ENCODE measurements at regions not wholly inside any gene's neighbourhood (a gene's known extent, or its start where the extent isn't known, plus 50 kb on each side); places are given as distances from the start of the nearest gene placed in this dataset.

GRCh38 chrX:110408949-110409588, 50.4 kb downstream of the RTL9 start:
- no peak for DNase-seq

GRCh38 chrX:110409925-110410324, 51.3 kb downstream of the RTL9 start:
- peak; percentile 36 for DNase-seq

GRCh38 chrX:110410603-110411002, 52.0 kb downstream of the RTL9 start:
- DNase-seq, result no peak

GRCh38 chrX:110412971-110413726, 54.5 kb downstream of the RTL9 start:
- peak; percentile 63 for DNase-seq

- no peak for DNase-seq
These were observed 55.1 kb downstream of the RTL9 start for GRCh38 chrX:110413727-110414124.

GRCh38 chrX:110414273-110414672, 55.6 kb downstream of the RTL9 start:
- DNase-seq, result no peak

GRCh38 chrX:110414679-110415439, 56.2 kb downstream of the RTL9 start:
- no peak for DNase-seq

GRCh38 chrX:110415440-110416170, 57.0 kb downstream of the RTL9 start:
- no peak for DNase-seq

- DNase-seq, result no peak
These were observed 58.5 kb downstream of the RTL9 start for GRCh38 chrX:110417128-110417527.

GRCh38 chrX:110418316-110419235, 59.9 kb downstream of the RTL9 start:
- DNase-seq, result no peak

- DNase-seq, result no peak
These were observed 60.9 kb downstream of the RTL9 start for GRCh38 chrX:110419512-110419911.

- no peak for DNase-seq
These were observed 62.3 kb downstream of the RTL9 start for GRCh38 chrX:110420771-110421499.

GRCh38 chrX:110421500-110422455, 63.1 kb downstream of the RTL9 start:
- DNase-seq, result no peak

- DNase-seq, result no peak
These were observed 66.8 kb downstream of the RTL9 start for GRCh38 chrX:110425222-110426154.

- no peak for DNase-seq
These were observed 67.5 kb downstream of the RTL9 start for GRCh38 chrX:110426155-110426504.

- no peak for DNase-seq
These were observed 68.4 kb downstream of the RTL9 start for GRCh38 chrX:110427076-110427475.

- no peak for DNase-seq
These were observed 69.5 kb downstream of the RTL9 start for GRCh38 chrX:110428144-110428543.

- DNase-seq, result no peak
These were observed 71.8 kb downstream of the RTL9 start for GRCh38 chrX:110430293-110431076.
